ENCODE measurements at regions not wholly inside any gene's neighbourhood (a gene's known extent, or its start where the extent isn't known, plus 50 kb on each side); places are given as distances from the start of the nearest gene placed in this dataset.

DNA sequence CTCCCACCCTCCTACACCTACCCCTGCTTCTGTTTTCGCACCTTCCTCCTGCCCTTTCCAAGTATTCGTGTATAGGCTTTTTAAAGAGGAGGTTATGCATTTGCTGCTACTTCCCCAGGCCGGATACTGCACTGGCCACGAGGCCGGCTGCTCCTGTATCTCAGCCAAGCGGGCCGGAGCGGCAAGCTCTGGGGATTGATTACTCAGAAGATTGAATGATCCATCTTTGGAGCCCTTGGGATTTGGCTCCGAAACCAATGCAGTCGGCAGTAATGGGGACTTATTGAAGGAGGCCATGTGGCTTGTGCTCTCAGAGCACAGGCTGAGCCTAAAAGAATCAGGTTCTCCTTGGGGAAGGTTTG, 405.3 kb downstream of the TLE4 start:
- DNase-seq (ENCODE audit: low read depth) = no peak

- DNase-seq (ENCODE audit: low read depth) = no peak
Observed at GRCh38 chr9:79976257-79977073, 404.7 kb downstream of the TLE4 start.

DNA sequence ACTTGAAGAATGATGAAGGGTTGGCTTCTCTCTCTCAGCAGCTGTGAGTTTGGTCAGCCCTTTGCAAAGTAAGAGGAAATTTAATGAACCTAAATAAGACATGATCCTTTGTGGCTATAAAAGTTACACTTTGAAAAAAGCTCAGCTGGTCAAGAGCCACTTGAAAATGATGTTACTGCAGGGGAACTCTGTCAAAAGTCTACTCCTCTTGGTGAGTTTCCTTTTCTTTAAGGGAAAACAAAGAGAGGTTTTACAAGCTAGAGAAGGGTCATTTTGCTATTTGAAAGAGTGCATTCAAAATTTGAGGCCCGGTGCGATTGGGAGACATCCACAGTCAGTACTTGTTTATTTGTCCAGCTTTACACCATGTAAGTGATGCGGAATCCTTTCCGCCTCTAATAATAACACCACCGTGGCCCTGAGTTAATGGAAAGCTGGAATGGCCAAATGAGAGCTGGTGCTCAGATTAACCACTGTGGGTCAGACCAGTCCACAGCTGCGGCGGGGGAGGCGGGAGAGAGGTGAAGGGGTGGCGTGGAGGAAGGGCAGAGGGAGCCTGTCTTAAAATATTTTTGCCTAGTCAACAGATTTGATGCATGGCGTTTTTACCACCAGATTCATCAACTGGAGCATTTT, 404.0 kb downstream of the TLE4 start:
- no peak for DNase-seq (ENCODE audit: low read depth)

GRCh38 chr9:79974806-79975422, 403.1 kb downstream of the TLE4 start:
- DNase-seq (ENCODE audit: low read depth) = no peak

DNA sequence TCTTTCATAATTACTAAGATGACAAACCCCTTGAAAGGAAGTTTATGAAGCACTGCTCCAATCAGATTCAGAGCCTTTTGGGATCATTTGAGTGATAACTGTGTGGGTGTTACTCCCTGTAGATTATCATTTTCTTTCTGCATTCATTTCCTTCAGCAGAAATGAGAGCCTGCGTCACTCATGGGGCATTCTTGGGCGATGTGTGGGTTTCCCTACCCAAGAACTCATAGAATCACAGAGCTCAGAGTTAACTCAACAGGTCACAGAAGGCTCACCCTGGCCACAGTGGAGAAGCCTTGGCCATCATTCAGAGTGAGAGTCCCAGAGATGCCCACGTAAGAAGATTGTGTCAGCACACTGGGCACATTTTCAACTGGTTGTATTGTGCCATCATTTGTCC, 401.9 kb downstream of the TLE4 start:
- no peak for DNase-seq (ENCODE audit: low read depth)

GRCh38 chr9:79970146-79970425, 398.3 kb downstream of the TLE4 start:
- no peak for DNase-seq (ENCODE audit: low read depth)

DNA sequence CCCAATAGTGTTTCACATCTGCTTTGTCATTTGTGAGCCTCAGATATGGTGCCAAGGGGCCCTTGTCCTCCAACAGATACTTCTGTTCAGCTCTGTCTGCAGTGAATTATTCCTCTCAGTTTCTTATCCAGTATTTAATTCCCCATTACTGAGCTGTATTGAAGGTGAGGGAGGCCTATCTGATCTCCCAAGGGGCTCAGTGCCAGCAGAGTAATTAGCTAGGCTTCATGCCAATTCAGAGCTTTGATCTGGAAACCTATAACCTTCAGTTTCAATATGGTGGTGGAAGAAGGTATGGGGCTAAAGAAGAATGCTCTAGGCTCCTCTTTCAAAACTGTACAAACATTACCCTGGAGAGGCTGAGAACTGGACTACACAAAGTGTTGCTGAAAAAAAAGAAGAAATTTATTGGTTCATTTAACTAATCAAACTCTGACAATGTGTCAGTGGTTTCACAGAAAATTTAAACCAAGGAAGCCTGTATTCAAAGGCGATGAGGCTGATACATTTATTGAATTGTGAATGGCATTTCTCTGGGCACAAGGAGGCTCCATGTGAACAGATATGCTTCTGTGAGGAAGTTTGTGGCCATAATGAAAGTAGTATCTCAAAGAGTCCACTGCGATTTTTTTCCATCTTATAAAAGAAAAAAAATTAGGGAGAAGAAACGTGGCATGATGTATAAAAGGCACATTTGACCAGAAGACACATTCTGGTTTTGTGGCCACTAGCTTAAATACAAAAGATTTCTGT, 397.8 kb downstream of the TLE4 start:
- no peak for DNase-seq (ENCODE audit: low read depth)

DNA sequence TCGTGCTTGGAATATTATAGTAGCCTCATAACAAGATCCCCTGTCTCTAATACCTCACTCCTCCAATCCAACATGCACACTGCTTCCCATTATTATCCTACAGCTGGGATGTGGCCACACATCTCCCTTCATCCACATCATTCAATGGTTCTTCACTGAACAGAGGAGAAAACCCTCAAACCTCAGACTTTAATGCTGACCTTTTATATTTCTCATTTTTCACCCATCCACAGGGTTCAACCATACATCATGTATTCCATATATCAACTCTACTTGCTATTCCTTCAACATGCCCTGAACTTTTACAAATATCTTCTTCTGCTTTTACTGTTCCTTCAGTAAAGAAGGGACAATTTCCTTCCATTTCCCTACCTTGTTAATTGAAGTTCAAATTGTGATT, 396.8 kb downstream of the TLE4 start:
- no peak for DNase-seq (ENCODE audit: low read depth)

DNA sequence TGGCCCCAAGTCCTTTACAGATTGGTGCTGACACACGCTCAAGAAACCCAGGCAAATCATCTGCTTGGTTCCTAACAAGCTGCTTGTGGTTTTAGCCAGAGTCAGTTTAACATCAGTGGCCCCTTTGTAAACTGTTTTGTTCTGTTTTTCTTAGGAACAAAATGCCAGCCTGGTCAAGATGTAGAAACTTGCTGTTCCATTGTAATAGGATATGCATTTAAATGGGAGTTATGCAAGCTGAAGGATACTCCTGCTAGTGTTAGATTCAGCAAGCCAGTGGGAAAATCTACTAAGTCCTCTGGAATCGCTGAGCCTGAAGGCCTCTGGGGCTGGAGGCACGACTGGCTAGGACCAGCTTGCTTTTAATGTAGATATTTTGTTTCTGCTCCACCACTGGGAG, 391.1 kb downstream of the TLE4 start:
- DNase-seq (ENCODE audit: low read depth) = no peak

- no peak for DNase-seq (ENCODE audit: low read depth)
Observed at GRCh38 chr9:79962150-79962549, 390.4 kb downstream of the TLE4 start.

DNA sequence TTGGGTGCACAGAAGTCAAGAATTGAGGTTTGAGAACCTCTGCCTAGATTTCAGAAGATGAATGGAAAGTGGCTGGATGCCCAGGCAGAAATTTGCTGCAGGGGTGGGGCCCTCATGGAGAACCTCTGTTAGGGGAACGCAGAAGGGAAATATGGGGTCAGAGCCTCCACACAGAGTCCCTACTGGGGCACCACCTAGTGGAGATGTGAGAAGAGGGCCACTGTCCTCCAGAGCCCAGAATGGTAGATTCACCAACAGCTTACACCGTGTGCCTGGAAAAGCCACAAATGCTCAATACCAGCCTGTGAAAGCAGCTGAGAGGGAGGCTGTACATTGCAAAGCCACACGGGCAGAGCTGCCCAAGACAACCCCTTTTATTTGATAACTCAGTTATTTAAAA, 383.5 kb downstream of the TLE4 start:
- DNase-seq (ENCODE audit: low read depth) = no peak

DNA sequence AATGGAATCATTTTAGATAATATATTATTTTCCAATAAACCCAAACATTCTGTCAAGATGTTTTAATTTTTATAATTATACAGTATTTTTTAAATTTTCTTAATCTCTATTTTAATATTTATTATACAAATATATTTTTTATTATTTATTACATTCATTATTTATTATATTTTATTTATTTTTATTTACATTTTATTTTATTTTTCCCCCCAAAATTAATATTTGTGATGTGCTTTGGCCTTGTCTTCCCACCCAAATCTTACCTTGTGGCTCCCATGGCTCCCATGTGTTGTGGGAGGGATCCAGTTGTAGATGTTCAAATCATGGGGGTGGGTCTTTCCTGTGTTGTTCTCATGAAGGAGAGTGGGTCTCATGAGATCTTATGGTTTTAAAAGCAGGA, 382.1 kb downstream of the TLE4 start:
- DNase-seq (ENCODE audit: low read depth) = no peak

- no peak for DNase-seq (ENCODE audit: low read depth)
Observed at GRCh38 chr9:79952401-79952800, 380.6 kb downstream of the TLE4 start.

DNA sequence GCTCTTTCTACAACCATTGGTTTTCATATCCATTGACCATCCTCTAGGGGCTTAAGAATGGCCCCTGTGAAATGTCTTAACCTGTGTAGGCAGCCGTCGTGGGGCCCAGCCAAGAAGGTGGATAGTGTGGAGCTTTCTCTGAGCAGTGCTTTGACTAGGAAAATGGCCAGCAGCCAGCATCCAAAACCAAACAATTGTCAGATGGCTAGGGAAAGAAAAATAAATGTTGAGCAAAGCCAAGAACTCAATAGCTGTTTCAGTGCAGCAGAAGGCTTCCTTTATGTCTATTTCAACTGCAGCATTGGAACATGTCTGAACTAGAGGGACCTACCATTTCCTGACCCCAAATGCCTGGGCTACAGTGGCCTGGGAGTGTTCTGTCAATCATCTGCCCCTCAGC, 374.9 kb downstream of the TLE4 start:
- DNase-seq (ENCODE audit: low read depth) = no peak

- no peak for DNase-seq (ENCODE audit: low read depth)
Observed at GRCh38 chr9:79945495-79945894, 373.7 kb downstream of the TLE4 start.

DNA sequence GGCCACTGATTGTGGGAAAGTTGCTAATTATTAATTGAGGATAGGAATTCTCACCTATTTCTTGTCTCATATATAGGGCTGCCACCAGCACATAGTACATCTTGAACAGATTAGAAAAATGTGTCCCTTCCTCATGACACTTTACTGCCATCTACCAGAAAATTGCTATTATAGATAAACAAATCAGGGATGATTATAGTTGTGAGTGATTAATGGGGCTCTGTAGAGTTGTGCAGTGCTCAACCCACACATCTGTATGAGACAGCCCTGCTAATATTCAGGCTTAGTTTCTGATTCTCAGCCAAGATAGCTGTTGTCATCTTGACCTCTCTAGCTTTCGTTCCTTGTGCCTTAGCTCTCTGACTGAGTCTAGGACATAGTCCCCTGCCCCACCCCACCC, 373.3 kb downstream of the TLE4 start:
- no peak for DNase-seq (ENCODE audit: low read depth)

- DNase-seq (ENCODE audit: low read depth) = no peak
Observed at GRCh38 chr9:79940919-79941318, 369.2 kb downstream of the TLE4 start.

DNA sequence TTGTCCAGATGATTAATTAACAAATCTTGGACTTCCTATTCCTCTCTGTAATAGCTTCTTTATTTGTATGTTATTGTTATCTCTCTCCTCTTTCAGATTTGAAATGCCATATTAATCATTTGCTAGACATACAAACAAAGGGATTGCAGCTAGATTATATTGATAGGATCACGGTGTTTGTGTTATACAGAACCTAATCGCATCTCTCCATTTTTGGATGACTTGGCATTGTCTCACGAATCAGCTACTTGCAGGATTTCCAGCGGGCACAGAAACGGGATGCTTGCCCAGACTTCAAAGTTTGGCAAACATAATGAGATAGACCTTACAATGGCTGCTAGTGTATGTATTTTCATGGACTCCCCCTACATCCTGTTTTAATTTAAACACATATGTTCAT, 368.1 kb downstream of the TLE4 start:
- no peak for DNase-seq (ENCODE audit: low read depth)

DNA sequence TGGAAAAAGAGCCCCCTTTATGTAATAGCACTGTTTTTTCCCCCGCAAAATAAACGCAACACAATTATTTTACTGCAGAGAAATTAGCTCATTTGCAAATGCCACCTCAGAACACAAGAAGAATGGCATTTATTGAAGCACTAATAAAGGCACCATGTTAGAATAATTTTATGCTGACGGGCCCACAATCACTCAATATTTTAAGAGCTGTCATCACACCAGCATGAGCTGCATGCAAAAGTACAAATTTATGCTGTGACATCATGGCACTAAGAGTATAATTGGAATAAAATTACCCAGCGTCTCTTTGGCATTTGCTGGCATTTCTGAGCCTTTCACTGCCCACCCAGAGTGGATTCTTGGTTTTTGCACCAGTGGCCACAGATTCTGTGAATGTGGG, 364.6 kb downstream of the TLE4 start:
- no peak for DNase-seq (ENCODE audit: low read depth)

GRCh38 chr9:79929285-79929684, 357.5 kb downstream of the TLE4 start:
- no peak for DNase-seq (ENCODE audit: low read depth)

- no peak for DNase-seq (ENCODE audit: low read depth)
Observed at GRCh38 chr9:79928661-79929223, 357.0 kb downstream of the TLE4 start.

- DNase-seq (ENCODE audit: low read depth) = no peak
Observed at GRCh38 chr9:79925326-79925725, 353.6 kb downstream of the TLE4 start.
